Hepatocyte (in vitro differentiated cells): ENCODE measurements at regions not wholly inside any gene's neighbourhood (a gene's known extent, or its start where the extent isn't known, plus 50 kb on each side); places are given as distances from the start of the nearest gene placed in this dataset.

Experiments used
- CTCF ChIP-seq: fragments of 200-600 bp; sonication (generic); IDR thresholded peaks from 2 replicates; pipeline ENCODE4 v1.5.1; 2016; ENCODE audit warnings: antibody characterized with exemption, mild to moderate bottlenecking; ENCODE audit not compliant: poor library complexity
- EZH2 ChIP-seq: fragments of 200-600 bp; sonication (generic); IDR thresholded peaks from 2 replicates; pipeline ENCODE4 v1.6.1; 2016; ENCODE audit warnings: antibody characterized with exemption, mild to moderate bottlenecking, borderline replicate concordance
- EZH2phosphoT487 ChIP-seq: fragments of 200-600 bp; sonication (generic); IDR thresholded peaks from one replicate; pipeline ENCODE4 v1.6.1; 2018; ENCODE audit warnings: antibody characterized with exemption, mild to moderate bottlenecking, low read depth, moderate library complexity; ENCODE audit not compliant: unreplicated experiment, severe bottlenecking

DNA sequence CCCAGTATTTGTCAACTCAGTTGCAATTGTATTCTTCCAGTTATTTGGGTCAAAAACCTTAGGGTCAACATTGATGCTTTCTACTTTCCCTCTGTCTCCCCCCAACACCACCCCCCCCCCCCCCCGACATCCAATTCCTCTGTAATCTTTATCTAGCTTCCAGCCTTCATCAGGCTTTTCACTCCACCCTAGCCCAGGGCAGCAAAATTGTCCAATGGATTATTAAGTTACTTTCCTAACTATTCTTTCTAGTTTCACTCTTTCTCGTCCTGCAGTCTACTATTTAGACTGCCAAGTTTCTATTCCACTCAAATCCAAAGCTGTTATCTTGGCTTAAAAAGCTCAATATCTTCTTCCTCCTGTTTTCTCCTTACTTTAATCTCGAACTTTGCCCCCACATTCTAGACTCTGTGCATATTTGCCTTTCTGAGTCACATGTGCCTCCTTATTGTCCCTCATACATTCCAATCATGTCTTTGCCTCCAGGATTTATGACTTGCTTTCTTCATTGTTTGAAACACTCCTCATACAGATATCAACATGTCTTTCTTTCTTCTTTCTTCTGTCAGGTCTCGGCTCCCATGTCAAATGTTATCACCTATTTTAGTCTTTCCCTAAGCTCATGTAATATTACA, 196.6 kb upstream of the TMEM196 start:
- TF ChIP-seq CTCF: no peak
- TF ChIP-seq EZH2phosphoT487: no peak
- TF ChIP-seq EZH2: no peak
